Vagina (tissue), 2 donors: ENCODE measurements at regions not wholly inside any gene's neighbourhood (a gene's known extent, or its start where the extent isn't known, plus 50 kb on each side); places are given as distances from the start of the nearest gene placed in this dataset.
"Not testable (repeated sequence)": the region's sequence is repeated elsewhere in the genome, so short reads cannot be mapped to it uniquely, and the experiment has no call there.

Experiments used
- DNase-seq, 2 donors: peaks; one replicate each; pipeline ENCODE4 v3.0.0-alpha.2; 2017; ENCODE audit errors: extremely low spot score in 2 of 2
- H3K27ac ChIP-seq: fragments of 200-600 bp; sonication (generic); one replicate; pipeline ENCODE4 v1.5.1; 2019
- H3K27me3 ChIP-seq: fragments of 200-600 bp; sonication (generic); one replicate; pipeline ENCODE4 v1.5.1; 2019
- H3K36me3 ChIP-seq, 2 donors: fragments of 200-600 bp; sonication (generic); one replicate each; pipeline ENCODE4 v1.5.1; 2017 to 2019
- H3K4me1 ChIP-seq: fragments of 200-600 bp; sonication (generic); one replicate; pipeline ENCODE4 v1.5.1; 2019
- H3K4me3 ChIP-seq, 2 donors: fragments of 200-600 bp; sonication (generic); 1 replicate in 1 of 2; 2 replicates in 1 of 2; pipeline ENCODE4 v1.5.1; 2016 to 2019
- H3K9me3 ChIP-seq: fragments of 200-600 bp; sonication (generic); one replicate; pipeline ENCODE4 v1.5.1; 2019
- POLR2A ChIP-seq, 2 donors: fragments of 450-650 bp; IDR thresholded peaks; one replicate each; pipeline ENCODE4 v1.6.1; 2017; ENCODE audit warnings: antibody characterized with exemption in 2 of 2, mild to moderate bottlenecking in 2 of 2, moderate library complexity in 2 of 2
- POLR2AphosphoS5 ChIP-seq, 2 donors: sonication (generic); formaldehyde crosslinking; IDR thresholded peaks; one replicate each; pipeline ENCODE4 v1.9.0; 2017; ENCODE audit warnings: antibody characterized with exemption in 2 of 2, mild to moderate bottlenecking in 2 of 2, low read depth in 1 of 2; ENCODE audit not compliant: insufficient read depth in 1 of 2
- intact Hi-C: fragments of 100-400 bp; cut with DNase I; formaldehyde crosslinking; loops from one replicate; pipeline ENCODE4 v1.15.1; 2023
- TF ChIP-seq, protein P1 (sequence below), 3 experiments: fragments of 450-650 bp in 2 of 3; fragments of 200-600 bp in 1 of 3; sonication (generic) in 1 of 3; IDR thresholded peaks; one replicate each; pipeline ENCODE4 v1.5.1; 2017 to 2019; ENCODE audit warnings: antibody characterized with exemption in 3 of 3, mild to moderate bottlenecking in 2 of 3, moderate library complexity in 2 of 3

- intact Hi-C loops: no loop called here
- H3K9me3 ChIP-seq: no peaks in the 10 kb centered on the region
- no peak overlapping the region for H3K27ac ChIP-seq
- no peak overlapping the region for H3K4me3 ChIP-seq
- no peaks in the 10 kb centered on the region for H3K4me1 ChIP-seq
- peak in 1 of 2 donors; percentile 52 for DNase-seq
- TF ChIP-seq POLR2AphosphoS5 (IDR thresholded peaks at IDR 0.05; ENCODE audit: insufficient read depth in 1 of 2, low read depth in 1 of 2) (no peak), POLR2A (IDR thresholded peaks at IDR 0.05) (no peak)
- TF ChIP-seq, protein P1, sequence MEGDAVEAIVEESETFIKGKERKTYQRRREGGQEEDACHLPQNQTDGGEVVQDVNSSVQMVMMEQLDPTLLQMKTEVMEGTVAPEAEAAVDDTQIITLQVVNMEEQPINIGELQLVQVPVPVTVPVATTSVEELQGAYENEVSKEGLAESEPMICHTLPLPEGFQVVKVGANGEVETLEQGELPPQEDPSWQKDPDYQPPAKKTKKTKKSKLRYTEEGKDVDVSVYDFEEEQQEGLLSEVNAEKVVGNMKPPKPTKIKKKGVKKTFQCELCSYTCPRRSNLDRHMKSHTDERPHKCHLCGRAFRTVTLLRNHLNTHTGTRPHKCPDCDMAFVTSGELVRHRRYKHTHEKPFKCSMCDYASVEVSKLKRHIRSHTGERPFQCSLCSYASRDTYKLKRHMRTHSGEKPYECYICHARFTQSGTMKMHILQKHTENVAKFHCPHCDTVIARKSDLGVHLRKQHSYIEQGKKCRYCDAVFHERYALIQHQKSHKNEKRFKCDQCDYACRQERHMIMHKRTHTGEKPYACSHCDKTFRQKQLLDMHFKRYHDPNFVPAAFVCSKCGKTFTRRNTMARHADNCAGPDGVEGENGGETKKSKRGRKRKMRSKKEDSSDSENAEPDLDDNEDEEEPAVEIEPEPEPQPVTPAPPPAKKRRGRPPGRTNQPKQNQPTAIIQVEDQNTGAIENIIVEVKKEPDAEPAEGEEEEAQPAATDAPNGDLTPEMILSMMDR (IDR thresholded peaks at IDR 0.05): no peak
- no peaks in the 10 kb centered on the region for H3K36me3 ChIP-seq
- no peaks in the 10 kb centered on the region for H3K27me3 ChIP-seq
Measured at GRCh38 chr1:8232036-8232757, 85.7 kb upstream of the SLC45A1 start.

- no peak for DNase-seq
- Histone ChIP-seq H3K27me3 (no peaks in the 10 kb centered on the region), H3K4me3 (no peak overlapping the region), H3K9me3 (no peaks in the 10 kb centered on the region), H3K36me3 (no peaks in the 10 kb centered on the region), H3K4me1 (no peaks in the 10 kb centered on the region), H3K27ac (no peak overlapping the region)
- TF ChIP-seq, protein P1 (IDR thresholded peaks at IDR 0.05): no peak
- TF ChIP-seq POLR2AphosphoS5 (IDR thresholded peaks at IDR 0.05; ENCODE audit: insufficient read depth in 1 of 2, low read depth in 1 of 2) (no peak), POLR2A (IDR thresholded peaks at IDR 0.05) (no peak)
- intact Hi-C loops: no loop called here
Measured at GRCh38 chr1:8230292-8230621, 87.7 kb upstream of the SLC45A1 start.

DNA sequence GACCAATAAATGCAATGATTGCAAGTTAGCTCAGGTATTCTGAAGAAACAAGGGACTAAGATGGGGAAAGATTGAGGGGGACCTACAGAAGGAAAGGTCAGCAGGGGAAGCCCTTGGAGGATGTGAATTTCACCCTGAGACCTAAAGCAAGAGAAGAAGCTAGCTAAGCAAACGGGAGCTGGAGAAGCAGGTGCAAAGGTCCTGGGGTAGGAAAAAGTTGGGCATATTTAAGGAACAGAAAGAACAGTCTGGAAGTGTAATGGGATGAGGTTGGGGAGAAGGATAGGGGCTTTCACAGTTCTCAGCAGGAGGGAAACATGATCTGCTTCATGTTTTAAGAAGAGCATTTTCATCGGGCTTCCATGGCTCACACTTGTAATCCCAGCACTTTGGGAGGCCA is 89.7 kb upstream of the SLC45A1 start:
- no peaks in the 10 kb centered on the region for H3K27me3 ChIP-seq
- H3K36me3 ChIP-seq: no peaks in the 10 kb centered on the region
- TF ChIP-seq POLR2AphosphoS5 (IDR thresholded peaks at IDR 0.05; ENCODE audit: insufficient read depth in 1 of 2, low read depth in 1 of 2) (no peak), POLR2A (IDR thresholded peaks at IDR 0.05) (no peak)
- TF ChIP-seq, protein P1 (IDR thresholded peaks at IDR 0.05): no peak

GRCh38 chr1:8227674-8228073 is 90.2 kb upstream of the SLC45A1 start:
- H3K9me3 ChIP-seq, DNase-seq, intact Hi-C loops, H3K27me3 ChIP-seq, H3K27ac ChIP-seq, H3K36me3 ChIP-seq, H3K4me3 ChIP-seq, H3K4me1 ChIP-seq: not testable (repeated sequence)

More for the DNA sequence above, 89.7 kb upstream of the SLC45A1 start:
- intact Hi-C loops: no loop called here
- DNase-seq: no peak
- no peaks in the 10 kb centered on the region for H3K9me3 ChIP-seq
- H3K27ac ChIP-seq: no peak overlapping the region
- H3K4me3 ChIP-seq: no peak overlapping the region
- no peaks in the 10 kb centered on the region for H3K4me1 ChIP-seq

DNA sequence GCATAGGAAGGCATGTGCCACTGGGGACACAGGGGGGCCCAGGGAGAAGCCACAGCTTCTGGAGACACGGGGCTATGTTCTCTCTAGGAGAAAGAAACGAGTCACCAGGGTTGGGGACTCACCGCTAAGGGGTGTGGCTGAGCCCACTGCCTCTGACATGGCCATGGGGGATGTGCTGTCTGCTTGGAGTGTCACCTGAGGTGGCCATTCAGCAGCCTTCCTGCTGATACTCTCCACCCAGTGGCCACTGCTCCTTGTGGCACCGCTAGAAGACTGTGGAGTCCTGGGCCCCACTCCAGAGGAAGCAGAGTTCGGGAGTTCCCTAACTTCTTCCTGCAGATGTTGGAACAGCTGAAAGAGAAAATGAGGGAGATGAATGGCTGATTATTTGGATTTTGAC is 91.2 kb upstream of the SLC45A1 start:
- H3K27me3 ChIP-seq: no peaks in the 10 kb centered on the region
- TF ChIP-seq POLR2A (IDR thresholded peaks at IDR 0.05): no peak
- no peak for TF ChIP-seq POLR2AphosphoS5 (IDR thresholded peaks at IDR 0.05; ENCODE audit: insufficient read depth in 1 of 2, low read depth in 1 of 2)
- TF ChIP-seq, protein P1 (IDR thresholded peaks at IDR 0.05): no peak
- no peaks in the 10 kb centered on the region for H3K9me3 ChIP-seq
- no peak for DNase-seq
- intact Hi-C loops: no loop called here
- no peak overlapping the region for H3K27ac ChIP-seq
- H3K4me1 ChIP-seq: no peaks in the 10 kb centered on the region
- H3K36me3 ChIP-seq: no peaks in the 10 kb centered on the region
- H3K4me3 ChIP-seq: no peak overlapping the region

DNA sequence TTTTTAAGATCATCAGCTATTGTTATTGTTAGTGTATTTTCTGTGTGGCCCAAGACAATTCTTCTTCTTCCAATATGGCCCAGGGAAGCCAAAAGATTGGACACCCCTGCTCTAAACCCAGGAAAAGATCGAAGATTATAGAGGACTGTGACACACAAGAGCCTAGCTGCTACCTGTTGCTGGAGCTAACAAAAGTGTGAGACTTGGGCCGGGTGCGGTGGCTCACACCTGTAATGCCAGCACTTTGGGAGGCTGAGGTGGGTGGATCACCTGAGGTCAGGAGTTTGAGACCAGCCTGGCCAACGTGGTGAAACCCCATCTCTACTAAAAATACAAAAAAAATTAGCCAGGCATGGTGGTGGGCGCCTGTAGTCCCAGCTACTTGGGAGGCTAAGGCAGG is 91.9 kb upstream of the SLC45A1 start:
- H3K27me3 ChIP-seq, H3K9me3 ChIP-seq, H3K36me3 ChIP-seq, H3K4me3 ChIP-seq, H3K4me1 ChIP-seq, H3K27ac ChIP-seq, DNase-seq, intact Hi-C loops: not testable (repeated sequence)
